ENCODE measurements at regions not wholly inside any gene's neighbourhood (a gene's known extent, or its start where the extent isn't known, plus 50 kb on each side); places are given as distances from the start of the nearest gene placed in this dataset.
"Not testable (repeated sequence)": the region's sequence is repeated elsewhere in the genome, so short reads cannot be mapped to it uniquely, and the experiment has no call there.

DNA sequence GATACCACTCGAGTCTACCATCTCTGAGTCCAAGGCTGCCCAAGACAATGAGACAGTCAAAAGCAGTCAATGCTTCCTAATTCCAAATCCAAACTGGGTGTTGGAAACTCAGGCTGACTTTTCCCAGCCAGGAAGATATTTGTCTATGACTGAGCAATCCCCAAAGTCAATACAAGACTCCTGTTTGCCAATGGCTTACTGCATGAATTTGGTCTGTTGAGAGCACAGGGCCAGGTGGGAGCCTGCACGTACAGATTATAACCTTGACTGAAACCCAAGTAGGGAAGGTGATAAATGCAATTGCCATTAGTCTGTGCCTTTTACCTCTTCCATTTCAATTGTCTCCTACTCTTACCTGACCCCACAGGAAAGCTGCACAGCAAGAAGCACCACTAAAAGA, 72.6 kb upstream of the PPARGC1A start:
- Histone ChIP-seq H3K9ac (ENCODE audit: insufficient read depth, low read length, poor library complexity, severe bottlenecking) (no peak overlapping the region), H3K4me1 (ENCODE audit: control insufficient read depth in 1 of 2, insufficient read depth in 2 of 2, low read length in 2 of 2) (no peaks in the 10 kb centered on the region), H3K9me3 (replicated peaks in 1 of 2; ENCODE audit: control insufficient read depth in 1 of 2, insufficient read depth in 1 of 2, low read length in 2 of 2) (no peaks in the 10 kb centered on the region), H3K36me3 (replicated peaks in 1 of 2; ENCODE audit: control insufficient read depth in 1 of 2, insufficient read depth in 2 of 2, low read length in 2 of 2) (no peaks in the 10 kb centered on the region), H2AFZ (ENCODE audit: insufficient read depth, low read depth, low read length, poor library complexity, severe bottlenecking) (no peak overlapping the region), H4K20me1 (ENCODE audit: insufficient read depth, low read length) (no peaks in the 10 kb centered on the region), H3K27me3 (ENCODE audit: control insufficient read depth in 2 of 2, insufficient read depth in 2 of 2, low read length in 2 of 2) (peaks cover 2% of the 10 kb centered on the region in 2 donors), H3K4me2 (replicated peaks; ENCODE audit: extremely low read depth, low read length, poor library complexity, severe bottlenecking) (no peak overlapping the region), H3K79me2 (ENCODE audit: insufficient read depth, low read length) (no peaks in the 10 kb centered on the region), H3K4me3 (replicated peaks in 1 of 3; ENCODE audit: low read depth in 2 of 3, low read length in 3 of 3) (no peak overlapping the region), H3K27ac (ENCODE audit: low read depth in 1 of 2, low read length in 2 of 2) (no peak overlapping the region)
- peaks cover 0 to 3% (median 0%) of the 10 kb centered on the region in 7 donors for H3K9me3 Mint-ChIP-seq
- 86% methylated on average over 1 of the region's 2 CpGs for WGBS (ENCODE audit: insufficient coverage)
- H3K27ac Mint-ChIP-seq = no peak overlapping the region
- H3K36me3 Mint-ChIP-seq = no peaks in the 10 kb centered on the region
- intact Hi-C loops (cut with micrococcal nuclease) = no loop called here
- TF ChIP-seq, protein P1, sequence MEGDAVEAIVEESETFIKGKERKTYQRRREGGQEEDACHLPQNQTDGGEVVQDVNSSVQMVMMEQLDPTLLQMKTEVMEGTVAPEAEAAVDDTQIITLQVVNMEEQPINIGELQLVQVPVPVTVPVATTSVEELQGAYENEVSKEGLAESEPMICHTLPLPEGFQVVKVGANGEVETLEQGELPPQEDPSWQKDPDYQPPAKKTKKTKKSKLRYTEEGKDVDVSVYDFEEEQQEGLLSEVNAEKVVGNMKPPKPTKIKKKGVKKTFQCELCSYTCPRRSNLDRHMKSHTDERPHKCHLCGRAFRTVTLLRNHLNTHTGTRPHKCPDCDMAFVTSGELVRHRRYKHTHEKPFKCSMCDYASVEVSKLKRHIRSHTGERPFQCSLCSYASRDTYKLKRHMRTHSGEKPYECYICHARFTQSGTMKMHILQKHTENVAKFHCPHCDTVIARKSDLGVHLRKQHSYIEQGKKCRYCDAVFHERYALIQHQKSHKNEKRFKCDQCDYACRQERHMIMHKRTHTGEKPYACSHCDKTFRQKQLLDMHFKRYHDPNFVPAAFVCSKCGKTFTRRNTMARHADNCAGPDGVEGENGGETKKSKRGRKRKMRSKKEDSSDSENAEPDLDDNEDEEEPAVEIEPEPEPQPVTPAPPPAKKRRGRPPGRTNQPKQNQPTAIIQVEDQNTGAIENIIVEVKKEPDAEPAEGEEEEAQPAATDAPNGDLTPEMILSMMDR (IDR thresholded peaks at IDR 0.05) = no peak
- no peak overlapping the region for H3K4me3 Mint-ChIP-seq
- no peak for DNase-seq
- H3K27me3 Mint-ChIP-seq (ENCODE audit: low read depth in 3 of 3) = peaks cover 0 to 2% (median 0%) of the 10 kb centered on the region in 3 donors
- no peaks in the 10 kb centered on the region for H3K4me1 Mint-ChIP-seq

GRCh38 chr4:23961395-23961794, 71.5 kb upstream of the PPARGC1A start:
- WGBS (ENCODE audit: insufficient coverage) = no CpG with 5 or more reads among the region's 4 CpGs
- H3K9me3 Mint-ChIP-seq; H3K4me3 ChIP-seq (replicated peaks in 1 of 3; ENCODE audit: low read depth in 2 of 3, low read length in 3 of 3); H3K4me3 Mint-ChIP-seq; H3K27ac Mint-ChIP-seq; H3K9me3 ChIP-seq (replicated peaks in 1 of 2; ENCODE audit: control insufficient read depth in 1 of 2, insufficient read depth in 1 of 2, low read length in 2 of 2); DNase-seq; H3K36me3 ChIP-seq (replicated peaks in 1 of 2; ENCODE audit: control insufficient read depth in 1 of 2, insufficient read depth in 2 of 2, low read length in 2 of 2); intact Hi-C loops (cut with micrococcal nuclease); H2AFZ ChIP-seq (ENCODE audit: insufficient read depth, low read depth, low read length, poor library complexity, severe bottlenecking); H3K4me2 ChIP-seq (replicated peaks; ENCODE audit: extremely low read depth, low read length, poor library complexity, severe bottlenecking); H3K27me3 ChIP-seq (ENCODE audit: control insufficient read depth in 2 of 2, insufficient read depth in 2 of 2, low read length in 2 of 2); H3K4me1 ChIP-seq (ENCODE audit: control insufficient read depth in 1 of 2, insufficient read depth in 2 of 2, low read length in 2 of 2); H3K36me3 Mint-ChIP-seq; H3K79me2 ChIP-seq (ENCODE audit: insufficient read depth, low read length); H3K27me3 Mint-ChIP-seq (ENCODE audit: low read depth in 3 of 3); H3K9ac ChIP-seq (ENCODE audit: insufficient read depth, low read length, poor library complexity, severe bottlenecking); H4K20me1 ChIP-seq (ENCODE audit: insufficient read depth, low read length); H3K27ac ChIP-seq (ENCODE audit: low read depth in 1 of 2, low read length in 2 of 2); H3K4me1 Mint-ChIP-seq: not testable (repeated sequence)

Data from CD14-positive monocyte (primary cell).